ENCODE measurements at regions not wholly inside any gene's neighbourhood (a gene's known extent, or its start where the extent isn't known, plus 50 kb on each side); places are given as distances from the start of the nearest gene placed in this dataset.

GRCh38 chr10:6741541-6741941, 161.5 kb upstream of the PRKCQ start:
- no peak overlapping the region for H2AFZ ChIP-seq
- H3K36me3 Mint-ChIP-seq (ENCODE audit: low read depth), result no peaks in the 10 kb centered on the region
- 0 out of 2 replicates have a peak, but pooled peaks cover 9% of the 10 kb centered on the region for H3K9me2 ChIP-seq (ENCODE audit: insufficient read depth)
- no peak overlapping the region for H3K4me2 ChIP-seq
- H3K27me3 Mint-ChIP-seq (ENCODE audit: insufficient read depth, low read depth, poor library complexity), result peaks cover 2% of the 10 kb centered on the region
- H3K4me3 Mint-ChIP-seq, result no peak overlapping the region
- no peak for ATAC-seq
- peaks cover 42% of the 10 kb centered on the region for H3K4me1 ChIP-seq (ENCODE audit: insufficient read depth)
- no peaks in the 10 kb centered on the region for H3K27me3 ChIP-seq (ENCODE audit: insufficient read depth)
- no peak overlapping the region for H3K27ac ChIP-seq (ENCODE audit: low read depth)
- no peak for DNase-seq (ENCODE audit: low spot score)
- H3F3A ChIP-seq (replicated peaks; ENCODE audit: low read depth), result no peaks in the 10 kb centered on the region
- H3K4me1 Mint-ChIP-seq, result peaks cover 34% of the 10 kb centered on the region
- no peaks in the 10 kb centered on the region for H4K20me1 ChIP-seq (replicated peaks; ENCODE audit: insufficient read depth)
- H3K27ac Mint-ChIP-seq, result no peak overlapping the region
- H3K9me3 Mint-ChIP-seq, result no peaks in the 10 kb centered on the region
- H3K4me3 ChIP-seq, result no peak overlapping the region
- no peaks in the 10 kb centered on the region for H3K36me3 ChIP-seq (ENCODE audit: insufficient read depth)
- TF ChIP-seq JUNB (IDR thresholded peaks at IDR 0.05; ENCODE audit: unreplicated experiment) (no peak), EZH2 (IDR thresholded peaks at IDR 0.05; ENCODE audit: low read depth, unreplicated experiment) (no peak), STAT1 (IDR thresholded peaks at IDR 0.05; ENCODE audit: unreplicated experiment) (no peak), ETS1 (IDR thresholded peaks at IDR 0.05) (no peak), EZH2phosphoT487 (IDR thresholded peaks at IDR 0.05; ENCODE audit: unreplicated experiment) (no peak), REST (IDR thresholded peaks at IDR 0.05; ENCODE audit: unreplicated experiment) (no peak), ZNF114 (CRISPR knock-in tag; IDR thresholded peaks at IDR 0.05) (no peak), POLR2AphosphoS5 (IDR thresholded peaks at IDR 0.05; ENCODE audit: low read depth) (no peak), CREB1 (CRISPR knock-in tag; IDR thresholded peaks at IDR 0.05; ENCODE audit: low read depth) (no peak), CTCF (conservative IDR thresholded peaks at IDR 0.05; ENCODE audit: low read depth in 2 of 2) (no peak), NANOG (IDR thresholded peaks at IDR 0.05; ENCODE audit: borderline replicate concordance) (no peak)
- TF ChIP-seq, protein P1, sequence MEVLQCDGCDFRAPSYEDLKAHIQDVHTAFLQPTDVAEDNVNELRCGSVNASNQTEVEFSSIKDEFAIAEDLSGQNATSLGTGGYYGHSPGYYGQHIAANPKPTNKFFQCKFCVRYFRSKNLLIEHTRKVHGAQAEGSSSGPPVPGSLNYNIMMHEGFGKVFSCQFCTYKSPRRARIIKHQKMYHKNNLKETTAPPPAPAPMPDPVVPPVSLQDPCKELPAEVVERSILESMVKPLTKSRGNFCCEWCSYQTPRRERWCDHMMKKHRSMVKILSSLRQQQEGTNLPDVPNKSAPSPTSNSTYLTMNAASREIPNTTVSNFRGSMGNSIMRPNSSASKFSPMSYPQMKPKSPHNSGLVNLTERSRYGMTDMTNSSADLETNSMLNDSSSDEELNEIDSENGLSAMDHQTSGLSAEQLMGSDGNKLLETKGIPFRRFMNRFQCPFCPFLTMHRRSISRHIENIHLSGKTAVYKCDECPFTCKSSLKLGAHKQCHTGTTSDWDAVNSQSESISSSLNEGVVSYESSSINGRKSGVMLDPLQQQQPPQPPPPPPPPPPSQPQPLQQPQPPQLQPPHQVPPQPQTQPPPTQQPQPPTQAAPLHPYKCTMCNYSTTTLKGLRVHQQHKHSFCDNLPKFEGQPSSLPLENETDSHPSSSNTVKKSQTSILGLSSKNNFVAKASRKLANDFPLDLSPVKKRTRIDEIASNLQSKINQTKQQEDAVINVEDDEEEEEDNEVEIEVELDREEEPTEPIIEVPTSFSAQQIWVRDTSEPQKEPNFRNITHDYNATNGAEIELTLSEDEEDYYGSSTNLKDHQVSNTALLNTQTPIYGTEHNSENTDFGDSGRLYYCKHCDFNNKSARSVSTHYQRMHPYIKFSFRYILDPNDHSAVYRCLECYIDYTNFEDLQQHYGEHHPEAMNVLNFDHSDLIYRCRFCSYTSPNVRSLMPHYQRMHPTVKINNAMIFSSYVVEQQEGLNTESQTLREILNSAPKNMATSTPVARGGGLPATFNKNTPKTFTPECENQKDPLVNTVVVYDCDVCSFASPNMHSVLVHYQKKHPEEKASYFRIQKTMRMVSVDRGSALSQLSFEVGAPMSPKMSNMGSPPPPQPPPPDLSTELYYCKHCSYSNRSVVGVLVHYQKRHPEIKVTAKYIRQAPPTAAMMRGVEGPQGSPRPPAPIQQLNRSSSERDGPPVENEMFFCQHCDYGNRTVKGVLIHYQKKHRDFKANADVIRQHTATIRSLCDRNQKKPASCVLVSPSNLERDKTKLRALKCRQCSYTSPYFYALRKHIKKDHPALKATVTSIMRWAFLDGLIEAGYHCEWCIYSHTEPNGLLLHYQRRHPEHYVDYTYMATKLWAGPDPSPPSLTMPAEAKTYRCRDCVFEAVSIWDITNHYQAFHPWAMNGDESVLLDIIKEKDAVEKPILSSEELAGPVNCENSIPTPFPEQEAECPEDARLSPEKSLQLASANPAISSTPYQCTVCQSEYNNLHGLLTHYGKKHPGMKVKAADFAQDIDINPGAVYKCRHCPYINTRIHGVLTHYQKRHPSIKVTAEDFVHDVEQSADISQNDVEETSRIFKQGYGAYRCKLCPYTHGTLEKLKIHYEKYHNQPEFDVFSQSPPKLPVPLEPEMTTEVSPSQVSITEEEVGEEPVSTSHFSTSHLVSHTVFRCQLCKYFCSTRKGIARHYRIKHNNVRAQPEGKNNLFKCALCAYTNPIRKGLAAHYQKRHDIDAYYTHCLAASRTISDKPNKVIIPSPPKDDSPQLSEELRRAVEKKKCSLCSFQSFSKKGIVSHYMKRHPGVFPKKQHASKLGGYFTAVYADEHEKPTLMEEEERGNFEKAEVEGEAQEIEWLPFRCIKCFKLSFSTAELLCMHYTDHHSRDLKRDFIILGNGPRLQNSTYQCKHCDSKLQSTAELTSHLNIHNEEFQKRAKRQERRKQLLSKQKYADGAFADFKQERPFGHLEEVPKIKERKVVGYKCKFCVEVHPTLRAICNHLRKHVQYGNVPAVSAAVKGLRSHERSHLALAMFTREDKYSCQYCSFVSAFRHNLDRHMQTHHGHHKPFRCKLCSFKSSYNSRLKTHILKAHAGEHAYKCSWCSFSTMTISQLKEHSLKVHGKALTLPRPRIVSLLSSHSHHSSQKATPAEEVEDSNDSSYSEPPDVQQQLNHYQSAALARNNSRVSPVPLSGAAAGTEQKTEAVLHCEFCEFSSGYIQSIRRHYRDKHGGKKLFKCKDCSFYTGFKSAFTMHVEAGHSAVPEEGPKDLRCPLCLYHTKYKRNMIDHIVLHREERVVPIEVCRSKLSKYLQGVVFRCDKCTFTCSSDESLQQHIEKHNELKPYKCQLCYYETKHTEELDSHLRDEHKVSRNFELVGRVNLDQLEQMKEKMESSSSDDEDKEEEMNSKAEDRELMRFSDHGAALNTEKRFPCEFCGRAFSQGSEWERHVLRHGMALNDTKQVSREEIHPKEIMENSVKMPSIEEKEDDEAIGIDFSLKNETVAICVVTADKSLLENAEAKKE (CRISPR knock-in tag; IDR thresholded peaks at IDR 0.05), result no peak
- no peaks in the 10 kb centered on the region for H3K79me2 ChIP-seq (replicated peaks; ENCODE audit: insufficient read depth)
